ENCODE measurements at regions not wholly inside any gene's neighbourhood (a gene's known extent, or its start where the extent isn't known, plus 50 kb on each side); places are given as distances from the start of the nearest gene placed in this dataset.

GRCh38 chr18:56121669-56122068 lies 516.7 kb downstream of the TXNL1 start:
- no peak overlapping the region for H3K27ac ChIP-seq (ENCODE audit: low read depth, low read length)
- no peak overlapping the region for H3K9ac ChIP-seq (ENCODE audit: low read length)
- H3K9me3 ChIP-seq (ENCODE audit: insufficient read depth, low read length), result no peaks in the 10 kb centered on the region
- no peak overlapping the region for H3K4me3 ChIP-seq (ENCODE audit: insufficient read depth, low read length, poor library complexity, severe bottlenecking)
- H3K27me3 ChIP-seq (ENCODE audit: low read length), result no peaks in the 10 kb centered on the region
- TF ChIP-seq EZH2phosphoT487 (conservative IDR thresholded peaks at IDR 0.05; ENCODE audit: low read length), result no peak
- TF ChIP-seq CTCF (IDR thresholded peaks at IDR 0.05; ENCODE audit: insufficient read depth, low read length, poor library complexity, severe bottlenecking), result no peak
- no peaks in the 10 kb centered on the region for H3K9me2 ChIP-seq (replicated peaks; ENCODE audit: insufficient read depth, low read length)
- no peaks in the 10 kb centered on the region for H3K79me2 ChIP-seq (ENCODE audit: insufficient read depth, low read length)
- H4K20me1 ChIP-seq (ENCODE audit: low read depth, low read length), result no peaks in the 10 kb centered on the region
- H3K4me2 ChIP-seq (ENCODE audit: low read depth, low read length, poor library complexity, severe bottlenecking), result no peak overlapping the region
- no peak overlapping the region for H2AFZ ChIP-seq (ENCODE audit: low read depth, low read length, severe bottlenecking)
- H3F3A ChIP-seq (ENCODE audit: insufficient read depth), result no peaks in the 10 kb centered on the region
- H3K36me3 ChIP-seq (ENCODE audit: low read length), result no peaks in the 10 kb centered on the region

- no peak for TF ChIP-seq EZH2phosphoT487 (conservative IDR thresholded peaks at IDR 0.05; ENCODE audit: low read length)
- no peak for TF ChIP-seq CTCF (IDR thresholded peaks at IDR 0.05; ENCODE audit: insufficient read depth, low read length, poor library complexity, severe bottlenecking)
- Histone ChIP-seq H3K79me2 (ENCODE audit: insufficient read depth, low read length) (no peaks in the 10 kb centered on the region), H3K9me2 (replicated peaks; ENCODE audit: insufficient read depth, low read length) (no peaks in the 10 kb centered on the region), H3K27ac (ENCODE audit: low read depth, low read length) (no peak overlapping the region), H3K27me3 (ENCODE audit: low read length) (no peaks in the 10 kb centered on the region), H3K36me3 (ENCODE audit: low read length) (no peaks in the 10 kb centered on the region), H3K9ac (ENCODE audit: low read length) (no peak overlapping the region), H4K20me1 (ENCODE audit: low read depth, low read length) (no peaks in the 10 kb centered on the region), H2AFZ (ENCODE audit: low read depth, low read length, severe bottlenecking) (no peak overlapping the region), H3F3A (ENCODE audit: insufficient read depth) (no peaks in the 10 kb centered on the region), H3K9me3 (ENCODE audit: insufficient read depth, low read length) (no peaks in the 10 kb centered on the region), H3K4me2 (ENCODE audit: low read depth, low read length, poor library complexity, severe bottlenecking) (no peak overlapping the region), H3K4me3 (ENCODE audit: insufficient read depth, low read length, poor library complexity, severe bottlenecking) (no peak overlapping the region)
Observed at GRCh38 chr18:56120782-56121181, 517.6 kb downstream of the TXNL1 start.

GRCh38 chr18:56119681-56120080 lies 518.7 kb downstream of the TXNL1 start:
- Histone ChIP-seq H3K79me2 (ENCODE audit: insufficient read depth, low read length) (no peaks in the 10 kb centered on the region), H2AFZ (ENCODE audit: low read depth, low read length, severe bottlenecking) (no peak overlapping the region), H3K9ac (ENCODE audit: low read length) (no peak overlapping the region), H3K27me3 (ENCODE audit: low read length) (no peaks in the 10 kb centered on the region), H3K4me3 (ENCODE audit: insufficient read depth, low read length, poor library complexity, severe bottlenecking) (no peak overlapping the region), H3F3A (ENCODE audit: insufficient read depth) (no peaks in the 10 kb centered on the region), H3K27ac (ENCODE audit: low read depth, low read length) (no peak overlapping the region), H3K9me2 (replicated peaks; ENCODE audit: insufficient read depth, low read length) (no peaks in the 10 kb centered on the region), H3K36me3 (ENCODE audit: low read length) (no peaks in the 10 kb centered on the region), H4K20me1 (ENCODE audit: low read depth, low read length) (no peaks in the 10 kb centered on the region), H3K4me2 (ENCODE audit: low read depth, low read length, poor library complexity, severe bottlenecking) (no peak overlapping the region), H3K9me3 (ENCODE audit: insufficient read depth, low read length) (no peaks in the 10 kb centered on the region)
- TF ChIP-seq EZH2phosphoT487 (conservative IDR thresholded peaks at IDR 0.05; ENCODE audit: low read length) (no peak), CTCF (IDR thresholded peaks at IDR 0.05; ENCODE audit: insufficient read depth, low read length, poor library complexity, severe bottlenecking) (no peak)

Data from SU-DHL-6 (cell line).